ENCODE measurements at regions not wholly inside any gene's neighbourhood (a gene's known extent, or its start where the extent isn't known, plus 50 kb on each side); places are given as distances from the start of the nearest gene placed in this dataset.

DNA sequence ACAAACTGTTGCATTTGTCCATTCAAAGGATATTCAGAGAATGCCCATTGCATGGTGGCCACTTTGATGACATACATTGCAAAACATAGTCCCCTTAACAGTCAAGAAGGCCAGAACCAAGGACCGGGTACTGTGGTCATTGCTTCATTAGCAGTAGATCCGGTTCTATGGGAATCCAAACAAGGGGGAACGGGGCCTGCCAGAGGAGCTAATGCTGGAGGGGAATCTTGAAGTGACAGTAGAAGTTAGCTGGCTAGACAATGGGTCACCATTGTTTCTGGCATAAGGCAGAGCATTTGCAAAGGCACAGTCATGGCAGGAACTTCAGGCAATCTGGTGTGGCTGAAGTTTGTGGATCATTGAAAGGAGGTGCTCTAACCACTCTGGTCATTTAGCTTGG, 279.7 kb downstream of the SS18 start:
- intact Hi-C loops (cut with DNase I), result no loop called here

DNA sequence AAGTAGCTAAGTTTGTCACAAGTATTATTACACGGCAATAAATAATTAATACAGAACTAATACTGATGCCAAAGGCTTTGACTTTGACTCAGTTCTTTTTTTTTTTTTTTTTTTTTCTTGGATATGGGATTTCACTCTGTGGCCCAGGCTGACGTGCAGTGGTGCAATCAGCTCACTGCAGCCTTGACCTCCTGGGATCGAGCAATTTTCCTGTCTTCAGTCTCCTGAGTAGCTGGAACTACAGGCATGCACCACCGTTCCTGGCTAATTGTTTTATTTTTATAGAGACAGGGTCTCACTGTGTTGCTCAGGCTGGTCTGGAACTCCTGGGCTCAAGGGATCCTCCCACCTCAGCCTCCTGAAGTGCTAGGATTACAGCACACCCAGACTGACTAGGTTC, 284.5 kb downstream of the SS18 start:
- TF ChIP-seq, protein P1, sequence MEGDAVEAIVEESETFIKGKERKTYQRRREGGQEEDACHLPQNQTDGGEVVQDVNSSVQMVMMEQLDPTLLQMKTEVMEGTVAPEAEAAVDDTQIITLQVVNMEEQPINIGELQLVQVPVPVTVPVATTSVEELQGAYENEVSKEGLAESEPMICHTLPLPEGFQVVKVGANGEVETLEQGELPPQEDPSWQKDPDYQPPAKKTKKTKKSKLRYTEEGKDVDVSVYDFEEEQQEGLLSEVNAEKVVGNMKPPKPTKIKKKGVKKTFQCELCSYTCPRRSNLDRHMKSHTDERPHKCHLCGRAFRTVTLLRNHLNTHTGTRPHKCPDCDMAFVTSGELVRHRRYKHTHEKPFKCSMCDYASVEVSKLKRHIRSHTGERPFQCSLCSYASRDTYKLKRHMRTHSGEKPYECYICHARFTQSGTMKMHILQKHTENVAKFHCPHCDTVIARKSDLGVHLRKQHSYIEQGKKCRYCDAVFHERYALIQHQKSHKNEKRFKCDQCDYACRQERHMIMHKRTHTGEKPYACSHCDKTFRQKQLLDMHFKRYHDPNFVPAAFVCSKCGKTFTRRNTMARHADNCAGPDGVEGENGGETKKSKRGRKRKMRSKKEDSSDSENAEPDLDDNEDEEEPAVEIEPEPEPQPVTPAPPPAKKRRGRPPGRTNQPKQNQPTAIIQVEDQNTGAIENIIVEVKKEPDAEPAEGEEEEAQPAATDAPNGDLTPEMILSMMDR (IDR thresholded peaks at IDR 0.05), result no peak
- no peak for TF ChIP-seq POLR2A (IDR thresholded peaks at IDR 0.05)
- TF ChIP-seq POLR2AphosphoS5 (IDR thresholded peaks at IDR 0.05), result no peak
- H3K4me1 ChIP-seq (replicated peaks), result no peaks in the 10 kb centered on the region
- H3K27me3 ChIP-seq (replicated peaks; ENCODE audit: insufficient read depth), result no peaks in the 10 kb centered on the region
- H3K9me3 ChIP-seq, result no peaks in the 10 kb centered on the region
- H3K4me3 ChIP-seq, result no peak overlapping the region
- DNase-seq (ENCODE audit: low spot score), result no peak
- no peak overlapping the region for H3K27ac ChIP-seq
- 75% methylated on average over 4 of the region's 4 CpGs for WGBS
- H3K36me3 ChIP-seq, result no peaks in the 10 kb centered on the region
- intact Hi-C loops (cut with DNase I), result no loop called here

More for the DNA sequence above, 279.7 kb downstream of the SS18 start:
- no peaks in the 10 kb centered on the region for H3K9me3 ChIP-seq
- no peak overlapping the region for H3K4me3 ChIP-seq
- no peaks in the 10 kb centered on the region for H3K36me3 ChIP-seq
- H3K4me1 ChIP-seq (replicated peaks), result no peaks in the 10 kb centered on the region
- WGBS, result 92% methylated on average over 3 of the region's 3 CpGs
- DNase-seq (ENCODE audit: low spot score), result no peak
- no peak for TF ChIP-seq POLR2A (IDR thresholded peaks at IDR 0.05)
- TF ChIP-seq POLR2AphosphoS5 (IDR thresholded peaks at IDR 0.05), result no peak
- TF ChIP-seq, protein P1 (IDR thresholded peaks at IDR 0.05), result no peak
- no peaks in the 10 kb centered on the region for H3K27me3 ChIP-seq (replicated peaks; ENCODE audit: insufficient read depth)
- H3K27ac ChIP-seq, result no peak overlapping the region

- Histone ChIP-seq H3K4me3 (no peak overlapping the region), H3K27me3 (replicated peaks; ENCODE audit: insufficient read depth) (no peaks in the 10 kb centered on the region), H3K27ac (no peak overlapping the region), H3K9me3 (no peaks in the 10 kb centered on the region), H3K36me3 (no peaks in the 10 kb centered on the region), H3K4me1 (replicated peaks) (no peaks in the 10 kb centered on the region)
- WGBS, result 65% methylated on average over 5 of the region's 5 CpGs
- intact Hi-C loops (cut with DNase I), result no loop called here
- TF ChIP-seq POLR2AphosphoS5 (IDR thresholded peaks at IDR 0.05), result no peak
- TF ChIP-seq, protein P1 (IDR thresholded peaks at IDR 0.05), result no peak
- TF ChIP-seq POLR2A (IDR thresholded peaks at IDR 0.05), result no peak
- DNase-seq (ENCODE audit: low spot score), result no peak
These were observed 285.1 kb downstream of the SS18 start for GRCh38 chr18:25805323-25805722.

GRCh38 chr18:25799231-25799630, 291.2 kb downstream of the SS18 start:
- Histone ChIP-seq H3K27ac (no peak overlapping the region), H3K4me1 (replicated peaks) (no peaks in the 10 kb centered on the region), H3K4me3 (no peak overlapping the region), H3K27me3 (replicated peaks; ENCODE audit: insufficient read depth) (no peaks in the 10 kb centered on the region), H3K9me3 (no peaks in the 10 kb centered on the region), H3K36me3 (no peaks in the 10 kb centered on the region)
- intact Hi-C loops (cut with DNase I), result no loop called here
- 87% methylated on average over 3 of the region's 3 CpGs for WGBS
- no peak for DNase-seq (ENCODE audit: low spot score)
- no peak for TF ChIP-seq POLR2A (IDR thresholded peaks at IDR 0.05)
- TF ChIP-seq POLR2AphosphoS5 (IDR thresholded peaks at IDR 0.05), result no peak
- TF ChIP-seq, protein P1 (IDR thresholded peaks at IDR 0.05), result no peak

GRCh38 chr18:25798046-25798445, 292.4 kb downstream of the SS18 start:
- no peak overlapping the region for H3K4me3 ChIP-seq
- no peaks in the 10 kb centered on the region for H3K4me1 ChIP-seq (replicated peaks)
- H3K27ac ChIP-seq, result no peak overlapping the region
- 84% methylated on average over 4 of the region's 4 CpGs for WGBS
- intact Hi-C loops (cut with DNase I), result no loop called here
- H3K27me3 ChIP-seq (replicated peaks; ENCODE audit: insufficient read depth), result no peaks in the 10 kb centered on the region
- TF ChIP-seq, protein P1 (IDR thresholded peaks at IDR 0.05), result no peak
- no peak for TF ChIP-seq POLR2AphosphoS5 (IDR thresholded peaks at IDR 0.05)
- no peak for TF ChIP-seq POLR2A (IDR thresholded peaks at IDR 0.05)
- no peaks in the 10 kb centered on the region for H3K9me3 ChIP-seq
- no peaks in the 10 kb centered on the region for H3K36me3 ChIP-seq
- no peak for DNase-seq (ENCODE audit: low spot score)
